ENCODE measurements at regions not wholly inside any gene's neighbourhood (a gene's known extent, or its start where the extent isn't known, plus 50 kb on each side); places are given as distances from the start of the nearest gene placed in this dataset.

GRCh38 chr10:131514454-131514853 is 202.9 kb upstream of the TCERG1L start:
- no peaks in the 10 kb centered on the region for H3K9me3 ChIP-seq (ENCODE audit: low read length)
- no TSS peak for BruUV-seq (replicated peaks)
- ATAC-seq = no peak

GRCh38 chr10:131516285-131516684 is 204.8 kb upstream of the TCERG1L start:
- no peaks in the 10 kb centered on the region for H3K4me1 ChIP-seq (ENCODE audit: insufficient read depth, low read length)
- H3K27me3 ChIP-seq (ENCODE audit: low read length) = peaks cover 14% of the 10 kb centered on the region
- H3K79me2 ChIP-seq (ENCODE audit: low read length) = no peaks in the 10 kb centered on the region
- no peaks in the 10 kb centered on the region for H3K9me3 ChIP-seq (ENCODE audit: low read length)
- ATAC-seq (no peak), DNase-seq (no peak)
- no peak overlapping the region for H3K4me2 ChIP-seq (ENCODE audit: low read length)
- no peaks in the 10 kb centered on the region for H4K20me1 ChIP-seq (ENCODE audit: low read length)
- H3K9ac ChIP-seq (ENCODE audit: low read length) = no peak overlapping the region
- no peak for TF ChIP-seq EZH2phosphoT487 (IDR thresholded peaks at IDR 0.05; ENCODE audit: borderline replicate concordance, low read length)
- no peak for TF ChIP-seq EZH2 (IDR thresholded peaks at IDR 0.05; ENCODE audit: low read length, unreplicated experiment)
- TF ChIP-seq CTCF (conservative IDR thresholded peaks at IDR 0.05; ENCODE audit: low read depth, low read length) = no peak
- no peaks in the 10 kb centered on the region for H3K9me2 ChIP-seq (replicated peaks; ENCODE audit: low read length)
- ChIA-PET CTCF (no interaction called here), POLR2A (ENCODE audit: unreplicated experiment) (no interaction called here)
- no peak overlapping the region for H2AFZ ChIP-seq (ENCODE audit: low read length)
- no peaks in the 10 kb centered on the region for H3F3A ChIP-seq (ENCODE audit: low read length, unreplicated experiment)
- no peak overlapping the region for H3K4me3 ChIP-seq (ENCODE audit: low read length)
- intact Hi-C loops (cut with micrococcal nuclease) = no loop called here
- H3K27ac ChIP-seq (ENCODE audit: low read length) = no peak overlapping the region
- BruUV-seq (replicated peaks) = no TSS peak
- H3K36me3 ChIP-seq (ENCODE audit: low read depth, low read length) = no peaks in the 10 kb centered on the region

More at GRCh38 chr10:131514454-131514853, 202.9 kb upstream of the TCERG1L start:
- Histone ChIP-seq H3K4me3 (ENCODE audit: low read length) (no peak overlapping the region), H3K79me2 (ENCODE audit: low read length) (no peaks in the 10 kb centered on the region), H3K4me2 (ENCODE audit: low read length) (no peak overlapping the region), H3K9me2 (replicated peaks; ENCODE audit: low read length) (no peaks in the 10 kb centered on the region), H4K20me1 (ENCODE audit: low read length) (no peaks in the 10 kb centered on the region), H3K36me3 (ENCODE audit: low read depth, low read length) (no peaks in the 10 kb centered on the region), H3K9ac (ENCODE audit: low read length) (no peak overlapping the region), H3F3A (ENCODE audit: low read length, unreplicated experiment) (no peaks in the 10 kb centered on the region), H3K4me1 (ENCODE audit: insufficient read depth, low read length) (no peaks in the 10 kb centered on the region), H3K27ac (ENCODE audit: low read length) (no peak overlapping the region), H3K27me3 (ENCODE audit: low read length) (peaks cover 5% of the 10 kb centered on the region), H2AFZ (ENCODE audit: low read length) (no peak overlapping the region)
- ChIA-PET CTCF (no interaction called here), POLR2A (ENCODE audit: unreplicated experiment) (no interaction called here)
- peak; percentile 27 for DNase-seq
- intact Hi-C loops (cut with micrococcal nuclease) = no loop called here
- TF ChIP-seq EZH2phosphoT487 (IDR thresholded peaks at IDR 0.05; ENCODE audit: borderline replicate concordance, low read length) (no peak), EZH2 (IDR thresholded peaks at IDR 0.05; ENCODE audit: low read length, unreplicated experiment) (no peak), CTCF (conservative IDR thresholded peaks at IDR 0.05; ENCODE audit: low read depth, low read length) (no peak)

- Histone ChIP-seq H3F3A (ENCODE audit: low read length, unreplicated experiment) (no peaks in the 10 kb centered on the region), H3K79me2 (ENCODE audit: low read length) (no peaks in the 10 kb centered on the region), H4K20me1 (ENCODE audit: low read length) (no peaks in the 10 kb centered on the region), H3K9ac (ENCODE audit: low read length) (no peak overlapping the region), H3K27me3 (ENCODE audit: low read length) (peaks cover 14% of the 10 kb centered on the region), H3K9me2 (replicated peaks; ENCODE audit: low read length) (no peaks in the 10 kb centered on the region), H3K4me3 (ENCODE audit: low read length) (no peak overlapping the region), H3K4me1 (ENCODE audit: insufficient read depth, low read length) (no peaks in the 10 kb centered on the region), H3K9me3 (ENCODE audit: low read length) (no peaks in the 10 kb centered on the region), H3K27ac (ENCODE audit: low read length) (no peak overlapping the region), H3K36me3 (ENCODE audit: low read depth, low read length) (no peaks in the 10 kb centered on the region), H3K4me2 (ENCODE audit: low read length) (no peak overlapping the region), H2AFZ (ENCODE audit: low read length) (no peak overlapping the region)
- ChIA-PET POLR2A (ENCODE audit: unreplicated experiment) (no interaction called here), CTCF (no interaction called here)
- no peak for DNase-seq
- no TSS peak for BruUV-seq (replicated peaks)
- intact Hi-C loops (cut with micrococcal nuclease) = no loop called here
- no peak for TF ChIP-seq EZH2 (IDR thresholded peaks at IDR 0.05; ENCODE audit: low read length, unreplicated experiment)
- no peak for TF ChIP-seq CTCF (conservative IDR thresholded peaks at IDR 0.05; ENCODE audit: low read depth, low read length)
- TF ChIP-seq EZH2phosphoT487 (IDR thresholded peaks at IDR 0.05; ENCODE audit: borderline replicate concordance, low read length) = no peak
- no peak for ATAC-seq
Measured at GRCh38 chr10:131517781-131518180, 206.3 kb upstream of the TCERG1L start.
